T-helper 17 cell (primary cell): ENCODE measurements at regions not wholly inside any gene's neighbourhood (a gene's known extent, or its start where the extent isn't known, plus 50 kb on each side); places are given as distances from the start of the nearest gene placed in this dataset.

ENCODE experiments used
- ATAC-seq: fragments of 150-1000 bp; cut with Tn5 transposase; 2 replicates; pipeline ENCODE4 v1.10.0; 2021; ENCODE audit warnings: mild to moderate bottlenecking, moderate library complexity
- DNase-seq, 3 donors: peaks; one replicate each; pipeline versions ENCODE4 v3.0.0 to v3.0.0-alpha.2; 2020 to 2021
- H3K9me3 ChIP-seq: one replicate; pipeline ENCODE4 v1.7.0; 2013; ENCODE audit warnings: low read length, mild to moderate bottlenecking; ENCODE audit not compliant: control insufficient read depth, poor library complexity, severe bottlenecking
- H3K27ac Mint-ChIP-seq: one replicate; pipeline ENCODE4 v1.8.0; 2022; ENCODE audit warnings: mild to moderate bottlenecking, moderate library complexity, mixed read lengths
- H3K27me3 Mint-ChIP-seq: one replicate; pipeline ENCODE4 v1.8.0; 2022; ENCODE audit warnings: mixed read lengths
- H3K36me3 Mint-ChIP-seq: one replicate; pipeline ENCODE4 v1.8.0; 2022; ENCODE audit warnings: low read depth, mixed read lengths
- H3K4me1 Mint-ChIP-seq: one replicate; pipeline ENCODE4 v1.8.0; 2022; ENCODE audit warnings: mild to moderate bottlenecking, mixed read lengths
- H3K4me3 Mint-ChIP-seq: one replicate; pipeline ENCODE4 v1.8.0; 2022; ENCODE audit warnings: mild to moderate bottlenecking, moderate library complexity, mixed read lengths

- no peaks in the 10 kb centered on the region for H3K9me3 ChIP-seq
- no peak for ATAC-seq
- H3K27ac Mint-ChIP-seq, result no peak overlapping the region
- H3K27me3 Mint-ChIP-seq, result no peaks in the 10 kb centered on the region
- H3K4me1 Mint-ChIP-seq, result peaks cover 7% of the 10 kb centered on the region
- no peak for DNase-seq
- H3K4me3 Mint-ChIP-seq, result no peak overlapping the region
- H3K36me3 Mint-ChIP-seq, result peaks cover 2% of the 10 kb centered on the region
Observed at GRCh38 chr18:11304928-11305327, 155.6 kb upstream of the PIEZO2 start.

- Mint-ChIP-seq H3K4me1 (no peaks in the 10 kb centered on the region), H3K27ac (no peak overlapping the region), H3K27me3 (peaks cover 10% of the 10 kb centered on the region), H3K4me3 (no peak overlapping the region), H3K36me3 (peaks cover 2% of the 10 kb centered on the region)
- DNase-seq (no peak), ATAC-seq (no peak)
- H3K9me3 ChIP-seq, result no peaks in the 10 kb centered on the region
Observed at GRCh38 chr18:11296946-11297345, 147.6 kb upstream of the PIEZO2 start.

GRCh38 chr18:11293794-11294193 lies 144.4 kb upstream of the PIEZO2 start:
- Mint-ChIP-seq H3K36me3 (no peaks in the 10 kb centered on the region), H3K27ac (no peak overlapping the region), H3K27me3 (peaks cover 16% of the 10 kb centered on the region), H3K4me1 (no peaks in the 10 kb centered on the region), H3K4me3 (no peak overlapping the region)
- DNase-seq (no peak), ATAC-seq (no peak)
- H3K9me3 ChIP-seq, result no peaks in the 10 kb centered on the region

- Mint-ChIP-seq H3K27ac (no peak overlapping the region), H3K27me3 (peaks cover 16% of the 10 kb centered on the region), H3K4me3 (no peak overlapping the region), H3K4me1 (no peaks in the 10 kb centered on the region), H3K36me3 (no peaks in the 10 kb centered on the region)
- DNase-seq, result no peak
- H3K9me3 ChIP-seq, result no peaks in the 10 kb centered on the region
- ATAC-seq, result no peak
Observed at GRCh38 chr18:11290786-11291185, 141.4 kb upstream of the PIEZO2 start.

GRCh38 chr18:11289248-11289647 lies 139.9 kb upstream of the PIEZO2 start:
- no peak overlapping the region for H3K27ac Mint-ChIP-seq
- DNase-seq (no peak), ATAC-seq (no peak)
- H3K4me3 Mint-ChIP-seq, result no peak overlapping the region
- no peaks in the 10 kb centered on the region for H3K36me3 Mint-ChIP-seq
- H3K4me1 Mint-ChIP-seq, result no peaks in the 10 kb centered on the region
- H3K27me3 Mint-ChIP-seq, result peaks cover 11% of the 10 kb centered on the region
- no peaks in the 10 kb centered on the region for H3K9me3 ChIP-seq

- no peak for DNase-seq
- Mint-ChIP-seq H3K4me3 (no peak overlapping the region), H3K27ac (no peak overlapping the region), H3K27me3 (peaks cover 11% of the 10 kb centered on the region), H3K36me3 (no peaks in the 10 kb centered on the region), H3K4me1 (no peaks in the 10 kb centered on the region)
- ATAC-seq, result no peak
- H3K9me3 ChIP-seq, result no peaks in the 10 kb centered on the region
Observed at GRCh38 chr18:11288401-11288800, 139.0 kb upstream of the PIEZO2 start.

GRCh38 chr18:11286431-11286830 lies 137.1 kb upstream of the PIEZO2 start:
- H3K9me3 ChIP-seq, result no peaks in the 10 kb centered on the region
- ATAC-seq (no peak), DNase-seq (no peak)
- H3K36me3 Mint-ChIP-seq, result no peaks in the 10 kb centered on the region
- H3K27me3 Mint-ChIP-seq, result peaks cover 7% of the 10 kb centered on the region
- no peak overlapping the region for H3K27ac Mint-ChIP-seq
- H3K4me3 Mint-ChIP-seq, result no peak overlapping the region
- no peaks in the 10 kb centered on the region for H3K4me1 Mint-ChIP-seq

- no peaks in the 10 kb centered on the region for H3K36me3 Mint-ChIP-seq
- ATAC-seq (no peak), DNase-seq (no peak)
- H3K4me1 Mint-ChIP-seq, result no peaks in the 10 kb centered on the region
- no peaks in the 10 kb centered on the region for H3K27me3 Mint-ChIP-seq
- no peak overlapping the region for H3K4me3 Mint-ChIP-seq
- H3K9me3 ChIP-seq, result no peaks in the 10 kb centered on the region
- no peak overlapping the region for H3K27ac Mint-ChIP-seq
Observed at GRCh38 chr18:11284811-11285210, 135.4 kb upstream of the PIEZO2 start.

GRCh38 chr18:11284349-11284748 lies 135.0 kb upstream of the PIEZO2 start:
- ATAC-seq (no peak), DNase-seq (no peak)
- H3K27me3 Mint-ChIP-seq, result no peaks in the 10 kb centered on the region
- no peak overlapping the region for H3K27ac Mint-ChIP-seq
- H3K36me3 Mint-ChIP-seq, result no peaks in the 10 kb centered on the region
- H3K4me3 Mint-ChIP-seq, result no peak overlapping the region
- H3K9me3 ChIP-seq, result no peaks in the 10 kb centered on the region
- H3K4me1 Mint-ChIP-seq, result no peaks in the 10 kb centered on the region

- Mint-ChIP-seq H3K4me1 (no peaks in the 10 kb centered on the region), H3K27ac (no peak overlapping the region), H3K27me3 (no peaks in the 10 kb centered on the region), H3K4me3 (no peak overlapping the region), H3K36me3 (no peaks in the 10 kb centered on the region)
- DNase-seq (no peak), ATAC-seq (no peak)
- H3K9me3 ChIP-seq, result no peaks in the 10 kb centered on the region
Observed at GRCh38 chr18:11283479-11284161, 134.3 kb upstream of the PIEZO2 start.

- no peaks in the 10 kb centered on the region for H3K9me3 ChIP-seq
- no peaks in the 10 kb centered on the region for H3K4me1 Mint-ChIP-seq
- H3K27me3 Mint-ChIP-seq, result no peaks in the 10 kb centered on the region
- no peak overlapping the region for H3K4me3 Mint-ChIP-seq
- ATAC-seq (no peak), DNase-seq (no peak)
- no peaks in the 10 kb centered on the region for H3K36me3 Mint-ChIP-seq
- H3K27ac Mint-ChIP-seq, result no peak overlapping the region
Observed at GRCh38 chr18:11279461-11279860, 130.1 kb upstream of the PIEZO2 start.

GRCh38 chr18:11276678-11277077 lies 127.3 kb upstream of the PIEZO2 start:
- Mint-ChIP-seq H3K4me3 (no peak overlapping the region), H3K4me1 (no peaks in the 10 kb centered on the region), H3K27ac (no peak overlapping the region)

GRCh38 chr18:11274144-11274794 lies 124.9 kb upstream of the PIEZO2 start:
- H3K27me3 Mint-ChIP-seq, result no peaks in the 10 kb centered on the region
- DNase-seq, result no peak
- no peaks in the 10 kb centered on the region for H3K36me3 Mint-ChIP-seq
- H3K4me3 Mint-ChIP-seq, result no peak overlapping the region
- ATAC-seq, result no peak
- no peaks in the 10 kb centered on the region for H3K9me3 ChIP-seq
- H3K27ac Mint-ChIP-seq, result no peak overlapping the region
- H3K4me1 Mint-ChIP-seq, result no peaks in the 10 kb centered on the region

More at GRCh38 chr18:11276678-11277077, 127.3 kb upstream of the PIEZO2 start:
- DNase-seq, result no peak
- H3K27me3 Mint-ChIP-seq, result no peaks in the 10 kb centered on the region
- no peak for ATAC-seq
- H3K9me3 ChIP-seq, result no peaks in the 10 kb centered on the region
- no peaks in the 10 kb centered on the region for H3K36me3 Mint-ChIP-seq

- Mint-ChIP-seq H3K4me3 (no peak overlapping the region), H3K27ac (no peak overlapping the region), H3K27me3 (no peaks in the 10 kb centered on the region), H3K36me3 (no peaks in the 10 kb centered on the region), H3K4me1 (no peaks in the 10 kb centered on the region)
- ATAC-seq (no peak), DNase-seq (no peak)
- no peaks in the 10 kb centered on the region for H3K9me3 ChIP-seq
Observed at GRCh38 chr18:11272516-11272915, 123.1 kb upstream of the PIEZO2 start.
